HL-60 (cell line): ENCODE measurements at regions not wholly inside any gene's neighbourhood (a gene's known extent, or its start where the extent isn't known, plus 50 kb on each side); places are given as distances from the start of the nearest gene placed in this dataset.

Experiments used
- DNase-seq, 2 experiments: peaks; one replicate each; pipeline ENCODE4 v3.0.0-alpha.2; 2010 to 2020; ENCODE audit warnings: low read depth in 1 of 2, low spot score in 1 of 2
- H3K27ac ChIP-seq: fragments of 250-450 bp; sonication (Bioruptor Pico); replicated peaks from 2 replicates; pipeline ENCODE4 v1.5.1; 2020; ENCODE audit warnings: mild to moderate bottlenecking, moderate library complexity
- H3K27me3 ChIP-seq: fragments of 250-450 bp; sonication (Bioruptor Pico); 2 replicates; pipeline ENCODE4 v1.5.1; 2021; ENCODE audit warnings: mild to moderate bottlenecking, moderate library complexity; ENCODE audit not compliant: insufficient read depth, poor library complexity, severe bottlenecking
- H3K4me3 ChIP-seq: replicated peaks from 2 replicates; pipeline ENCODE4 v1.5.1; 2011; ENCODE audit warnings: mild to moderate bottlenecking, control low read depth, low read length; ENCODE audit not compliant: insufficient read depth
- GABPA ChIP-seq: IDR thresholded peaks from 2 replicates; pipeline ENCODE4 v1.6.1; 2012; ENCODE audit warnings: low read depth
- POLR2AphosphoS5 ChIP-seq: IDR thresholded peaks from 2 replicates; pipeline ENCODE4 v1.6.1; 2012; ENCODE audit warnings: low read depth
- SPI1 ChIP-seq: IDR thresholded peaks from 2 replicates; pipeline ENCODE4 v1.6.1; 2012; ENCODE audit warnings: low read depth, mild to moderate bottlenecking, borderline replicate concordance
- TF ChIP-seq, protein P1 (sequence below): IDR thresholded peaks from 2 replicates; pipeline ENCODE4 v1.6.1; 2012; ENCODE audit warnings: low read depth; ENCODE audit not compliant: insufficient replicate concordance
- TF ChIP-seq, protein P2 (sequence below): IDR thresholded peaks from one replicate; pipeline ENCODE4 v1.5.1; 2011; ENCODE audit warnings: low read length, control low read depth, inconsistent platforms; ENCODE audit not compliant: insufficient read depth

DNA sequence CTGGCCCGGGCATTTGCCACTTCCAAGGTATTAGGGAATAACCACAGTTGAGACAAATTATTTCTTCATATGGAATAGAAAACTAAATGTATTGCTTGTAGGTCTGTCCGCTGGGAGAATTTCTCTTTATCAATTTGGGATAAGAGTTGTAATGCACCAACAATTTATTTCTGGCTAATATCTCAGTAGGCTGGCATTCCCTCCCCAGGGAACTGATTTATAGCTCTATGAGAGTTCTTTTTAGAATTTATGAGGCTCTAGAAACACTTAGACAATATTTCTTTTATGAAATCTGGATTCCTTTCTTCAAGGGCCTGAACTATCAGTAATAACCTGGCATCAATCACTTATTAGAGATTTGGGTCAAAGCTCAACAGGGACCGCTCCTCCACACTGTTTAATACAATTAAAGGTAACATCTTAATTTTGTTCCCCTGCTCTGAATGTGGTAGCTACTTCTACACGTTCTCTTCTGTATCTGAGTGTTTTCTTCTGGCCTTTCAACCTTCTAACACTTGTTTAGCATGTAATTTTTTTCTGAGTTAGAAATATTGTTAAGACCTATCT is 857.4 kb upstream of the PRR20A start:
- Histone ChIP-seq H3K27ac (no peak overlapping the region), H3K4me3 (no peak overlapping the region), H3K27me3 (no peaks in the 10 kb centered on the region)
- DNase-seq, result no peak
- no peak for TF ChIP-seq GABPA
- TF ChIP-seq, protein P1, sequence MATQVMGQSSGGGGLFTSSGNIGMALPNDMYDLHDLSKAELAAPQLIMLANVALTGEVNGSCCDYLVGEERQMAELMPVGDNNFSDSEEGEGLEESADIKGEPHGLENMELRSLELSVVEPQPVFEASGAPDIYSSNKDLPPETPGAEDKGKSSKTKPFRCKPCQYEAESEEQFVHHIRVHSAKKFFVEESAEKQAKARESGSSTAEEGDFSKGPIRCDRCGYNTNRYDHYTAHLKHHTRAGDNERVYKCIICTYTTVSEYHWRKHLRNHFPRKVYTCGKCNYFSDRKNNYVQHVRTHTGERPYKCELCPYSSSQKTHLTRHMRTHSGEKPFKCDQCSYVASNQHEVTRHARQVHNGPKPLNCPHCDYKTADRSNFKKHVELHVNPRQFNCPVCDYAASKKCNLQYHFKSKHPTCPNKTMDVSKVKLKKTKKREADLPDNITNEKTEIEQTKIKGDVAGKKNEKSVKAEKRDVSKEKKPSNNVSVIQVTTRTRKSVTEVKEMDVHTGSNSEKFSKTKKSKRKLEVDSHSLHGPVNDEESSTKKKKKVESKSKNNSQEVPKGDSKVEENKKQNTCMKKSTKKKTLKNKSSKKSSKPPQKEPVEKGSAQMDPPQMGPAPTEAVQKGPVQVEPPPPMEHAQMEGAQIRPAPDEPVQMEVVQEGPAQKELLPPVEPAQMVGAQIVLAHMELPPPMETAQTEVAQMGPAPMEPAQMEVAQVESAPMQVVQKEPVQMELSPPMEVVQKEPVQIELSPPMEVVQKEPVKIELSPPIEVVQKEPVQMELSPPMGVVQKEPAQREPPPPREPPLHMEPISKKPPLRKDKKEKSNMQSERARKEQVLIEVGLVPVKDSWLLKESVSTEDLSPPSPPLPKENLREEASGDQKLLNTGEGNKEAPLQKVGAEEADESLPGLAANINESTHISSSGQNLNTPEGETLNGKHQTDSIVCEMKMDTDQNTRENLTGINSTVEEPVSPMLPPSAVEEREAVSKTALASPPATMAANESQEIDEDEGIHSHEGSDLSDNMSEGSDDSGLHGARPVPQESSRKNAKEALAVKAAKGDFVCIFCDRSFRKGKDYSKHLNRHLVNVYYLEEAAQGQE, result no peak
- no peak for TF ChIP-seq POLR2AphosphoS5
- TF ChIP-seq, protein P2, sequence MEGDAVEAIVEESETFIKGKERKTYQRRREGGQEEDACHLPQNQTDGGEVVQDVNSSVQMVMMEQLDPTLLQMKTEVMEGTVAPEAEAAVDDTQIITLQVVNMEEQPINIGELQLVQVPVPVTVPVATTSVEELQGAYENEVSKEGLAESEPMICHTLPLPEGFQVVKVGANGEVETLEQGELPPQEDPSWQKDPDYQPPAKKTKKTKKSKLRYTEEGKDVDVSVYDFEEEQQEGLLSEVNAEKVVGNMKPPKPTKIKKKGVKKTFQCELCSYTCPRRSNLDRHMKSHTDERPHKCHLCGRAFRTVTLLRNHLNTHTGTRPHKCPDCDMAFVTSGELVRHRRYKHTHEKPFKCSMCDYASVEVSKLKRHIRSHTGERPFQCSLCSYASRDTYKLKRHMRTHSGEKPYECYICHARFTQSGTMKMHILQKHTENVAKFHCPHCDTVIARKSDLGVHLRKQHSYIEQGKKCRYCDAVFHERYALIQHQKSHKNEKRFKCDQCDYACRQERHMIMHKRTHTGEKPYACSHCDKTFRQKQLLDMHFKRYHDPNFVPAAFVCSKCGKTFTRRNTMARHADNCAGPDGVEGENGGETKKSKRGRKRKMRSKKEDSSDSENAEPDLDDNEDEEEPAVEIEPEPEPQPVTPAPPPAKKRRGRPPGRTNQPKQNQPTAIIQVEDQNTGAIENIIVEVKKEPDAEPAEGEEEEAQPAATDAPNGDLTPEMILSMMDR, result no peak
- TF ChIP-seq SPI1, result no peak

DNA sequence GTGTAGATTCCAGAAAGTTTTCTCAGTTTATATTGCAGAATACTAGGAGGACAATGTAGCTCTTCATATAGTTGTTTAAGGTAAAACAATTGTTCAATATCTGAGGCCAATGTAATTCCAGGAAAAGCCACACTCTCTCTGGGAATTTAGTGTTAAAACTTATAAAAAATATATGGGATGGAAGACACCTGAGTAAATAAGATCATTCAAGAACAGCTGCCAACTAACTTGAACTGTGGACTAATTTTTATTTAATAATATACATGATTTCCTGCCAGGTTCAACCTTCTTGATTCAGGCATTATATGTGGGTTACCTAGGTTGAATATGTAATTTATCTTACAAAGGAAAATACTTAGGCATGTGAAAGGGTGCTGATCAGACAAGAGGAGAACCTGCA is 841.1 kb upstream of the PRR20A start:
- H3K27me3 ChIP-seq, result no peaks in the 10 kb centered on the region
- TF ChIP-seq, protein P1, result no peak
- no peak for TF ChIP-seq POLR2AphosphoS5
- no peak for TF ChIP-seq GABPA
- TF ChIP-seq, protein P2, result no peak
- TF ChIP-seq SPI1, result no peak
- H3K27ac ChIP-seq, result no peak overlapping the region
- DNase-seq, result no peak
- H3K4me3 ChIP-seq, result no peak overlapping the region

DNA sequence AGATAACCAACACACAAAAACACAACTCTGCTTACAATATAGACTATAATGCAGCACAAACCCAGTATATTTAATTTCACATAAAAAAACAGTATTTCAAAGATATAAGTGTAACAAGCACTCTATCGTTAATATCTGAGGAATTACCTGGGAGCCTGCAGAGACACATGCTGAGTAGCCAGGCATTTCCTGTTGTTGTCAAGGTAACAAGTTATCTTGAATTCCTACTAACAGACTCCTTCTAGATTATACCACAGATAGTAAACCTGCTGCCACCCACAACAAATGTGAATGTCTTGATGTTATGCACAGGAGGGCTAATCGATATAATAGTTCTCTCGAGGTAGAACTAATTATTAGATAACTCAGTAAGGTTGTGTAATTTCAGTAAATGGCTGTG is 826.0 kb upstream of the PRR20A start:
- no peaks in the 10 kb centered on the region for H3K27me3 ChIP-seq
- no peak overlapping the region for H3K27ac ChIP-seq
- no peak for DNase-seq
- TF ChIP-seq POLR2AphosphoS5 (no peak), SPI1 (no peak), GABPA (no peak)
- TF ChIP-seq, protein P1, result no peak
- TF ChIP-seq, protein P2, result no peak
- H3K4me3 ChIP-seq, result no peak overlapping the region
